ENCODE measurements at regions not wholly inside any gene's neighbourhood (a gene's known extent, or its start where the extent isn't known, plus 50 kb on each side); places are given as distances from the start of the nearest gene placed in this dataset.
A peak's percentile ranks its signal among the peaks of the same experiment; 100 is the strongest.

DNA sequence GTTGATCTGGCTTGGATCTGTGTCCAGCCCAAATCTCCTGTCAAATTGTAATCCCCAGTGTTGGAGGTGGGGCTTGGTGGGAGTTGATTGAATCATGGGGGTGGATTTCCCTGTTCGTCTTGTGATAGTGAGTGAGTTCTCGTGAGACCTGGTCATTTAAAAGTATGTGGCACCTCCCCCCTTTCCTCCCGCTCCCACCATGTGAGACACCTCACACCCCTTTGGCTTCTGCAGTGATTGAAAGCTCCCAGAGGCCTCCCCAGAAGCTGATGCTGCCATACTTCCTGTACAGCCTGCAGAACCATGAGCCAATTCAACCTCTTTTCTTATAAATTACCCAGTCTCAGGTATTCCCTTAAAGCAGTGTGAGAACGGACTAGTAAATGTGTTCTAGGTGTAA lies 117.3 kb upstream of the PTCH1 start:
- DNase-seq: no peak
- WGBS, 5 donors: 71 to 94% (median 93%) methylated on average over 4 of the region's 4 CpGs
- Histone ChIP-seq H3K9me3 (peaks cover 0 to 5% (median 1%) of the 10 kb centered on the region in 4 donors), H3K27ac (no peak overlapping the region), H3K36me3 (no peaks in the 10 kb centered on the region), H3K4me1 (no peaks in the 10 kb centered on the region), H3K27me3 (no peaks in the 10 kb centered on the region), H3K4me3 (no peak overlapping the region)
- intact Hi-C loops (cut with DNase I; ENCODE audit: low total_unique reads): no loop called here
- TF ChIP-seq POLR2AphosphoS5 (IDR thresholded peaks at IDR 0.05) (no peak), CTCF (IDR thresholded peaks at IDR 0.05) (no peak), EP300 (IDR thresholded peaks at IDR 0.05) (no peak), POLR2A (IDR thresholded peaks at IDR 0.05) (no peak)

GRCh38 chr9:95629585-95629984 lies 112.8 kb upstream of the PTCH1 start:
- intact Hi-C loops (cut with DNase I; ENCODE audit: low total_unique reads): no loop called here
- 83 to 94% (median 91%) methylated on average over 6 of the region's 6 CpGs for WGBS, 5 donors

GRCh38 chr9:95627802-95628201 lies 111.0 kb upstream of the PTCH1 start:
- intact Hi-C loops (cut with DNase I; ENCODE audit: low total_unique reads): no loop called here
- WGBS, 5 donors: 61 to 80% (median 73%) methylated on average over 7 to 8 of the region's 8 CpGs
- no peaks in the 10 kb centered on the region for H3K9me3 ChIP-seq
- no peak for DNase-seq
- no peaks in the 10 kb centered on the region for H3K27me3 ChIP-seq
- peaks cover 0 to 5% (median 0%) of the 10 kb centered on the region in 4 donors for H3K4me1 ChIP-seq
- H3K27ac ChIP-seq: peak overlapping the region in 1 of 5 donors; percentile 57
- no peak for TF ChIP-seq POLR2AphosphoS5 (IDR thresholded peaks at IDR 0.05)
- no peak overlapping the region for H3K4me3 ChIP-seq
- no peaks in the 10 kb centered on the region for H3K36me3 ChIP-seq

More at GRCh38 chr9:95629585-95629984, 112.8 kb upstream of the PTCH1 start:
- DNase-seq: no peak
- Histone ChIP-seq H3K4me1 (peaks cover 0 to 5% (median 0%) of the 10 kb centered on the region in 4 donors), H3K9me3 (no peaks in the 10 kb centered on the region), H3K36me3 (no peaks in the 10 kb centered on the region), H3K27me3 (no peaks in the 10 kb centered on the region), H3K4me3 (no peak overlapping the region), H3K27ac (no peak overlapping the region)
- TF ChIP-seq CTCF (IDR thresholded peaks at IDR 0.05): no peak
- no peak for TF ChIP-seq POLR2A (IDR thresholded peaks at IDR 0.05)
- TF ChIP-seq EP300 (IDR thresholded peaks at IDR 0.05): no peak
- no peak for TF ChIP-seq POLR2AphosphoS5 (IDR thresholded peaks at IDR 0.05)

DNA sequence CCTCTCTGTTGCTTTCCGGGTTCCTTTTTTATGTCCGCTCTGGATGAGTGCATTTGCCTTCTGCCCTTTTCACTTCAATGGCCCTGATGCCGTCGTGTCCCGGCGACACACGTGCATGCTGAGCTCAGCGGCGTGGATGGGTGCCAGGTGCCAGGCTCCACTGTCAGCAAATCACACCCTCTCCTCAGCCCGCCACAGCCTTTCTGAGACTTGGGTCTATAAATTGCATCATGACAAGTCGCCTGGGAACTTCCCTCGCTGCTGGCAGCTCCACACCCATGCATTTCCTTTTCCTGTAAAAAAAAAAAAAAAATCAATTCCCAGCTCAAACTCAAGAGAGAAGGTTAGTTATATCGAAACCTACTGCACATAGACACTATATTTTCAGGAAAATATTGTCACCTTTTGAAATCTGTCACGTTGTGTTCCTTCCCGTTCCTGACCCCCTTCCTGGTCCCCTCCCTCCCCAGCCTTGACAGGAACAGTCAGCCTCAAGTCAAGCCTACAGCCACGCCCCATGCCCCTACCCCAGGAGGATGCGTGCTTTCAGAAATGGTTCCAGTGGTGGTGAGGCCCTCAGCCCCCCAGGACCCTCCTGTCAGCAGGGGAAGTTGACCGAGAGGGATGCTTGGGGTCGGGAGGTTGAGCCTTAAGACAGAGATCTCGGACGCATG lies 110.3 kb upstream of the PTCH1 start:
- Histone ChIP-seq H3K36me3 (no peaks in the 10 kb centered on the region), H3K9me3 (no peaks in the 10 kb centered on the region), H3K4me1 (peaks cover 0 to 5% (median 0%) of the 10 kb centered on the region in 4 donors), H3K27ac (peak overlapping the region in 3 of 5 donors; percentile 3 to 57 (median 35)), H3K27me3 (no peaks in the 10 kb centered on the region), H3K4me3 (no peak overlapping the region)
- DNase-seq: peak in 1 of 2 donors; percentile 70
- 62 to 75% (median 73%) methylated on average over 21 of the region's 21 CpGs for WGBS, 5 donors
- intact Hi-C loops (cut with DNase I; ENCODE audit: low total_unique reads): no loop called here
- no peak for TF ChIP-seq CTCF (IDR thresholded peaks at IDR 0.05)
- TF ChIP-seq EP300 (IDR thresholded peaks at IDR 0.05): no peak
- TF ChIP-seq POLR2A (IDR thresholded peaks at IDR 0.05): no peak
- no peak for TF ChIP-seq POLR2AphosphoS5 (IDR thresholded peaks at IDR 0.05)

DNA sequence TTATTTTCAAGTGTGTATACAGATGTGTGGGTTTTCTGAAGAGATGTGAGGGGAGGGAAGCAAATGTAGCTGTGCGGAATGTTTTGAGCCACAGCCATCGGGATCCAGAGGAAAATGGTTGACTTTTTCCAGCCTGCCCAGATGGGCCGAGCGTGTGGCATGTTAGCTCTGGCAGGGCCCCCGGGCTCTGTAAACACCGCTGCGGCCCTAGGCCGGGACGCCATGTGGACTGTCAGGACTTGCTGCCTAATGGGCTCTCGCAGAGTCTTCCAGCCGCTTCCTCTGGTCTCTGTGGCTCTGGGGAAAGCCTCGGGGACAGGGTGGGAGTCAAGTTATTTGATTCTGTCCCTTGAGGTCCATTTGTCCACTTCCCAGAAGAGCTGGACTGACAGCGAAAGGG lies 109.6 kb upstream of the PTCH1 start:
- 59 to 67% (median 63%) methylated on average over 9 to 13 of the region's 13 CpGs for WGBS, 5 donors
- Histone ChIP-seq H3K4me3 (no peak overlapping the region), H3K4me1 (peaks cover 0 to 5% (median 0%) of the 10 kb centered on the region in 4 donors), H3K27ac (no peak overlapping the region), H3K9me3 (no peaks in the 10 kb centered on the region), H3K27me3 (no peaks in the 10 kb centered on the region), H3K36me3 (no peaks in the 10 kb centered on the region)
- TF ChIP-seq EP300 (IDR thresholded peaks at IDR 0.05): no peak
- TF ChIP-seq POLR2AphosphoS5 (IDR thresholded peaks at IDR 0.05): no peak
- no peak for TF ChIP-seq CTCF (IDR thresholded peaks at IDR 0.05)
- no peak for TF ChIP-seq POLR2A (IDR thresholded peaks at IDR 0.05)
- intact Hi-C loops (cut with DNase I; ENCODE audit: low total_unique reads): no loop called here
- no peak for DNase-seq
